SK-N-SH treated with all-trans-retinoic acid at 6 μM for 48 hours (cell line): ENCODE measurements at regions not wholly inside any gene's neighbourhood (a gene's known extent, or its start where the extent isn't known, plus 50 kb on each side); places are given as distances from the start of the nearest gene placed in this dataset.
"Not testable (repeated sequence)": the region's sequence is repeated elsewhere in the genome, so short reads cannot be mapped to it uniquely, and the experiment has no call there.

Experiments used
- ATAC-seq: fragments of 200-7000 bp; cut with Tn5 transposase; 3 replicates; pipeline ENCODE4 v1.9.1; 2020; ENCODE audit warnings: mild to moderate bottlenecking, moderate library complexity
- ARNTL ChIP-seq: fragments of 450-650 bp; formaldehyde crosslinking; IDR thresholded peaks from 2 replicates; pipeline ENCODE4 v1.5.0; 2020; ENCODE audit warnings: low read depth, mild to moderate bottlenecking, moderate library complexity, borderline replicate concordance
- BACH2 ChIP-seq: fragments of 250-450 bp; sonication (Bioruptor Pico); IDR thresholded peaks from 2 replicates; pipeline ENCODE4 v1.9.0; 2021; ENCODE audit warnings: mild to moderate bottlenecking, borderline replicate concordance
- CREB5 ChIP-seq: fragments of 250-450 bp; sonication (Bioruptor Pico); IDR thresholded peaks from 2 replicates; pipeline ENCODE4 v1.5.1; 2020; ENCODE audit warnings: low read depth, mild to moderate bottlenecking, moderate library complexity
- CSDC2 ChIP-seq: fragments of 250-450 bp; sonication (Bioruptor Pico); IDR thresholded peaks from 2 replicates; pipeline ENCODE4 v1.5.0; 2020; ENCODE audit warnings: mild to moderate bottlenecking, moderate library complexity
- CSRNP3 ChIP-seq: fragments of 250-450 bp; sonication (Bioruptor Pico); IDR thresholded peaks from 2 replicates; pipeline ENCODE4 v1.5.1; 2021; ENCODE audit warnings: mild to moderate bottlenecking, moderate library complexity
- ESRRG ChIP-seq: fragments of 250-450 bp; sonication (Bioruptor Pico); IDR thresholded peaks from 2 replicates; pipeline ENCODE4 v1.6.1; 2021; ENCODE audit warnings: mild to moderate bottlenecking
- GLIS3 ChIP-seq: fragments of 250-450 bp; sonication (Bioruptor Pico); IDR thresholded peaks from 2 replicates; pipeline ENCODE4 v1.5.0; 2020; ENCODE audit warnings: mild to moderate bottlenecking, moderate library complexity
- ISL1 ChIP-seq: fragments of 250-450 bp; sonication (Bioruptor Pico); IDR thresholded peaks from 2 replicates; pipeline ENCODE4 v2.1.2; 2022; ENCODE audit warnings: mild to moderate bottlenecking, moderate library complexity
- OSR1 ChIP-seq: fragments of 250-450 bp; sonication (Bioruptor Pico); IDR thresholded peaks from 2 replicates; pipeline ENCODE4 v1.8.0; 2022; ENCODE audit warnings: moderate library complexity, mild to moderate bottlenecking, inconsistent platforms
- PPARA ChIP-seq: fragments of 250-450 bp; sonication (Bioruptor Pico); IDR thresholded peaks from 2 replicates; pipeline ENCODE4 v1.5.0; 2020; ENCODE audit warnings: mild to moderate bottlenecking, borderline replicate concordance
- RARB ChIP-seq: fragments of 250-450 bp; sonication (Bioruptor Pico); IDR thresholded peaks from 2 replicates; pipeline ENCODE4 v1.8.0; 2021; ENCODE audit warnings: mild to moderate bottlenecking, moderate library complexity
- SNAI2 ChIP-seq: fragments of 250-450 bp; sonication (Bioruptor Pico); IDR thresholded peaks from 2 replicates; pipeline ENCODE4 v1.5.0; 2020; ENCODE audit warnings: mild to moderate bottlenecking, moderate library complexity
- TCF4 ChIP-seq: fragments of 250-450 bp; sonication (Bioruptor Pico); IDR thresholded peaks from 2 replicates; pipeline ENCODE4 v1.8.0; 2021; ENCODE audit warnings: mild to moderate bottlenecking, moderate library complexity, borderline replicate concordance
- TOX ChIP-seq: fragments of 250-450 bp; sonication (Bioruptor Pico); IDR thresholded peaks from 2 replicates; pipeline ENCODE4 v1.8.0; 2021; ENCODE audit warnings: mild to moderate bottlenecking, moderate library complexity, borderline replicate concordance
- TSHZ2 ChIP-seq: fragments of 250-450 bp; sonication (Bioruptor Pico); IDR thresholded peaks from 2 replicates; pipeline ENCODE4 v1.5.0; 2020; ENCODE audit warnings: mild to moderate bottlenecking, moderate library complexity
- ZC3H10 ChIP-seq: fragments of 250-450 bp; sonication (Bioruptor Pico); IDR thresholded peaks from 2 replicates; pipeline ENCODE4 v1.5.1; 2021; ENCODE audit warnings: mild to moderate bottlenecking, moderate library complexity
- ZFP3 ChIP-seq: fragments of 250-450 bp; sonication (Bioruptor Pico); IDR thresholded peaks from 2 replicates; pipeline ENCODE4 v1.5.0; 2020; ENCODE audit warnings: mild to moderate bottlenecking, moderate library complexity
- ZFP30 ChIP-seq: fragments of 450-650 bp; formaldehyde crosslinking; IDR thresholded peaks from 2 replicates; pipeline ENCODE4 v1.5.0; 2022; ENCODE audit warnings: mild to moderate bottlenecking, moderate library complexity
- ZNF565 ChIP-seq: fragments of 450-650 bp; formaldehyde crosslinking; conservative IDR thresholded peaks from 2 replicates; pipeline ENCODE4 v1.5.0; 2020; ENCODE audit warnings: low read depth, mild to moderate bottlenecking, moderate library complexity
- ZNF70 ChIP-seq: fragments of 450-650 bp; formaldehyde crosslinking; IDR thresholded peaks from 2 replicates; pipeline ENCODE4 v1.5.0; 2020; ENCODE audit warnings: mild to moderate bottlenecking, moderate library complexity
- ZNF8 ChIP-seq: fragments of 450-650 bp; formaldehyde crosslinking; IDR thresholded peaks from 2 replicates; pipeline ENCODE4 v1.5.0; 2020; ENCODE audit warnings: mild to moderate bottlenecking, moderate library complexity
- TF ChIP-seq, protein P1 (sequence below): fragments of 250-450 bp; sonication (Bioruptor Pico); IDR thresholded peaks from 2 replicates; pipeline ENCODE4 v1.8.0; 2020; ENCODE audit warnings: mild to moderate bottlenecking, moderate library complexity, borderline replicate concordance

GRCh38 chr11:38935941-38936340 lies 2337.9 kb upstream of the RAG2 start:
- TF ChIP-seq CREB5 (CRISPR knock-in tag) (no peak), TCF4 (CRISPR knock-in tag) (no peak), ZNF565 (no peak), PPARA (CRISPR knock-in tag) (no peak), ARNTL (CRISPR knock-in tag) (no peak), ZFP30 (no peak), ESRRG (CRISPR knock-in tag) (no peak)
- no peak for ATAC-seq

DNA sequence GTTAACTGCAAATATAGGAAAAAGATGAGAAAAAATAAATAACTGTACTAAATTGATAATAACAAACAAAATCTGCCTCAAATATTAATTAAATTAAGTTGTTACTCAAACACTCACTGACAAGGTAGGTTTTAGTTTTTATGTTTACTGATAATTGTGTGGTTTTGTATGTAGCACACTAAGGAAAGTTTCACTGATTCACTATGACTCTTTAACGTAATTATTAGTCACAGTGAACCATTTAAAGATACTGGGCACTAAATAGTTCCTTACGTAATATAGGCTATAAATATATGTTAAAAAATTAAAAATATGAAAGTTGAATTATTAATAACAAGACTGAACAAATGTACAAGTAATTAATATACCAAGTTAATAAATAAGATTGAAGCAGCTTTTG lies 2330.0 kb upstream of the RAG2 start:
- ATAC-seq: no peak
- TF ChIP-seq ZNF8 (CRISPR knock-in tag): no peak
- TF ChIP-seq CREB5 (CRISPR knock-in tag): no peak
- no peak for TF ChIP-seq GLIS3 (CRISPR knock-in tag)

DNA sequence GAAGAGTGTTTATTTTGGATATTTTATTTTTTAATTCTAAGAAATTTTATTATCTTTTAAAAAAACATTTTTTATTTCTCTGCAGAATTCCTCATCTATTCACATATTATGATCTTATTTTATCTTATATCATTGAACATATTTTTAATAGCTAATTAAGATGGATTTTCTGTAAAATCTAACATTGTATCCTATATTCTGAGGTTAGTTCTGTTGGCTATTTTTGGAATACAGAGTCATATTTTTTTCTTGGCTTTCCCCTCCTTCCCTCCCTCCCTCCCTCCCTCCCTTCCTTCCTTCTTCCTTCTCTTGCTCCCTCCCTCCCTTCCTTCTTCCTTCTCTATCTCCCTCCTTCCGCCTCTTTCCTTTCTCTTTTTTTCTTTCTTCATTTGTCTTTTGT lies 2326.6 kb upstream of the RAG2 start:
- TF ChIP-seq ZNF8 (CRISPR knock-in tag): no peak
- TF ChIP-seq CSDC2 (CRISPR knock-in tag): no peak
- TF ChIP-seq, all 23 proteins: peak for 0
- ATAC-seq: no peak

GRCh38 chr11:38900211-38900610 lies 2302.2 kb upstream of the RAG2 start:
- TF ChIP-seq CSDC2 (CRISPR knock-in tag) (no peak), RARB (CRISPR knock-in tag) (no peak)
- TF ChIP-seq, all 23 proteins: peak for 0
- ATAC-seq: no peak

- ATAC-seq: not testable (repeated sequence)
These were observed 2296.2 kb upstream of the RAG2 start for GRCh38 chr11:38894201-38894600.

DNA sequence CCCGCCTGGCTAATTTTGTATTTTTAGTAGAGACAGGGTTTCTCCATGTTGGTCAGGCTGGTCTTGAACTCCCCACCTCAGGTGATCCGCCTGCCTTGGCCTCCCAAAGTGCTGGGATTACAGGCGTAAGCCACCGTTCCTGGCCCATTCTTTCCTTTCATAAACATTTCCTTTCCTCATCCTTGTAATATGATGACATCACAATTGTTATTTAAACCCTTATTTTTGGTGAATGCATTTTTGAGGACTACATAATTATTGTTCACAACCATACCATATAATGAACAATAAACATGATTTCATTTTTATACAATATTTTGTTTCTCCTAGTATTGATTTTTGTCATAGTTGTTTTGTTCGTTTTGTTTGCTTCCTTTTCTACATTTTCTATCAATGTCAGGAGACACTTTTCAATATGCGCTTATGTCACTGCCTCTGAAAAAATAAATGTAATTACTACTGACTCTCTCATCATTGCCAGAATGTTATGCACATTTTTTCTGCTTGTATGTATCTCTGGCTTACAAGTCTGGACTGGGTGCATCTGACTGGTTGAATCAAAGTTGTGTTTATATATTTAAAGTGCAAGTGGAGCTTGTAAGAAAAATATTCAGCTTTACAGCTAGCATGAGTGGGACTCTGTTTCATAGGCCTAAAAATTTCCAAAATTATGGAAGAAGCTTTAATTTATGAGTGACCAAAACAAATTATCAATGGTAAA lies 2286.3 kb upstream of the RAG2 start:
- no peak for ATAC-seq
- TF ChIP-seq GLIS3 (CRISPR knock-in tag) (no peak), RARB (CRISPR knock-in tag) (no peak), TCF4 (CRISPR knock-in tag) (no peak), PPARA (CRISPR knock-in tag) (no peak), ESRRG (CRISPR knock-in tag) (no peak), SNAI2 (no peak), ZFP30 (no peak), ZC3H10 (CRISPR knock-in tag) (no peak), ZFP3 (CRISPR knock-in tag) (no peak), ARNTL (CRISPR knock-in tag) (no peak), TSHZ2 (CRISPR knock-in tag) (no peak), ISL1 (no peak), CREB5 (CRISPR knock-in tag) (no peak), TOX (CRISPR knock-in tag) (no peak), CSRNP3 (CRISPR knock-in tag) (no peak), BACH2 (no peak), OSR1 (no peak), ZNF70 (CRISPR knock-in tag) (no peak), ZNF565 (no peak)
- TF ChIP-seq, protein P1, sequence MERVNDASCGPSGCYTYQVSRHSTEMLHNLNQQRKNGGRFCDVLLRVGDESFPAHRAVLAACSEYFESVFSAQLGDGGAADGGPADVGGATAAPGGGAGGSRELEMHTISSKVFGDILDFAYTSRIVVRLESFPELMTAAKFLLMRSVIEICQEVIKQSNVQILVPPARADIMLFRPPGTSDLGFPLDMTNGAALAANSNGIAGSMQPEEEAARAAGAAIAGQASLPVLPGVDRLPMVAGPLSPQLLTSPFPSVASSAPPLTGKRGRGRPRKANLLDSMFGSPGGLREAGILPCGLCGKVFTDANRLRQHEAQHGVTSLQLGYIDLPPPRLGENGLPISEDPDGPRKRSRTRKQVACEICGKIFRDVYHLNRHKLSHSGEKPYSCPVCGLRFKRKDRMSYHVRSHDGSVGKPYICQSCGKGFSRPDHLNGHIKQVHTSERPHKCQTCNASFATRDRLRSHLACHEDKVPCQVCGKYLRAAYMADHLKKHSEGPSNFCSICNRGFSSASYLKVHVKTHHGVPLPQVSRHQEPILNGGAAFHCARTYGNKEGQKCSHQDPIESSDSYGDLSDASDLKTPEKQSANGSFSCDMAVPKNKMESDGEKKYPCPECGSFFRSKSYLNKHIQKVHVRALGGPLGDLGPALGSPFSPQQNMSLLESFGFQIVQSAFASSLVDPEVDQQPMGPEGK: no peak
- TF ChIP-seq, all 23 proteins: peak for 0
